ENCODE measurements at regions not wholly inside any gene's neighbourhood (a gene's known extent, or its start where the extent isn't known, plus 50 kb on each side); places are given as distances from the start of the nearest gene placed in this dataset.
"Not testable (repeated sequence)": the region's sequence is repeated elsewhere in the genome, so short reads cannot be mapped to it uniquely, and the experiment has no call there.

- Histone ChIP-seq H3K27me3 (ENCODE audit: insufficient read depth, poor library complexity, severe bottlenecking) (peaks cover 4% of the 10 kb centered on the region), H3K27ac (replicated peaks) (no peak overlapping the region), H3K4me3 (replicated peaks; ENCODE audit: insufficient read depth, low read length) (no peak overlapping the region)
- TF ChIP-seq CTCF (IDR thresholded peaks at IDR 0.05; ENCODE audit: insufficient read depth, low read length) = no peak
- no peak for TF ChIP-seq POLR2AphosphoS5 (IDR thresholded peaks at IDR 0.05; ENCODE audit: low read depth)
- TF ChIP-seq SPI1 (IDR thresholded peaks at IDR 0.05; ENCODE audit: borderline replicate concordance, low read depth) = no peak
- no peak for DNase-seq (ENCODE audit: low read depth in 1 of 2, low spot score in 1 of 2)
Observed at GRCh38 chr5:138635708-138636107, 60.5 kb upstream of the HSPA9 start.

GRCh38 chr5:138635265-138635664 lies 60.1 kb upstream of the HSPA9 start:
- no peak for DNase-seq (ENCODE audit: low read depth in 1 of 2, low spot score in 1 of 2)
- Histone ChIP-seq H3K27me3 (ENCODE audit: insufficient read depth, poor library complexity, severe bottlenecking) (peaks cover under 1% of the 10 kb centered on the region), H3K27ac (replicated peaks) (no peak overlapping the region), H3K4me3 (replicated peaks; ENCODE audit: insufficient read depth, low read length) (no peak overlapping the region)
- TF ChIP-seq CTCF (IDR thresholded peaks at IDR 0.05; ENCODE audit: insufficient read depth, low read length) (no peak), GABPA (IDR thresholded peaks at IDR 0.05; ENCODE audit: low read depth) (no peak)

- not testable (repeated sequence) for H3K27me3 ChIP-seq (ENCODE audit: insufficient read depth, poor library complexity, severe bottlenecking); DNase-seq (ENCODE audit: low read depth in 1 of 2, low spot score in 1 of 2); H3K27ac ChIP-seq (replicated peaks); H3K4me3 ChIP-seq (replicated peaks; ENCODE audit: insufficient read depth, low read length)
Observed at GRCh38 chr5:138634804-138635203, 59.6 kb upstream of the HSPA9 start.

- no peak overlapping the region for H3K4me3 ChIP-seq (replicated peaks; ENCODE audit: insufficient read depth, low read length)
- peak; percentile 13 to 21 for DNase-seq (ENCODE audit: low read depth in 1 of 2, low spot score in 1 of 2)
- no peak overlapping the region for H3K27ac ChIP-seq (replicated peaks)
- TF ChIP-seq CTCF (IDR thresholded peaks at IDR 0.05; ENCODE audit: insufficient read depth, low read length) = no peak
- TF ChIP-seq POLR2AphosphoS5 (IDR thresholded peaks at IDR 0.05; ENCODE audit: low read depth) = no peak
- TF ChIP-seq REST (IDR thresholded peaks at IDR 0.05; ENCODE audit: insufficient replicate concordance, low read depth) = no peak
- no peak for TF ChIP-seq SPI1 (IDR thresholded peaks at IDR 0.05; ENCODE audit: borderline replicate concordance, low read depth)
- no peak for TF ChIP-seq GABPA (IDR thresholded peaks at IDR 0.05; ENCODE audit: low read depth)
- no peaks in the 10 kb centered on the region for H3K27me3 ChIP-seq (ENCODE audit: insufficient read depth, poor library complexity, severe bottlenecking)
Observed at GRCh38 chr5:138632900-138633489, 57.8 kb upstream of the HSPA9 start.

- DNase-seq (ENCODE audit: low read depth in 1 of 2, low spot score in 1 of 2) = no peak
- H3K27ac ChIP-seq (replicated peaks) = no peak overlapping the region
- TF ChIP-seq GABPA (IDR thresholded peaks at IDR 0.05; ENCODE audit: low read depth) = no peak
- no peak for TF ChIP-seq CTCF (IDR thresholded peaks at IDR 0.05; ENCODE audit: insufficient read depth, low read length)
- TF ChIP-seq REST (IDR thresholded peaks at IDR 0.05; ENCODE audit: insufficient replicate concordance, low read depth) = no peak
- H3K4me3 ChIP-seq (replicated peaks; ENCODE audit: insufficient read depth, low read length) = no peak overlapping the region
- no peaks in the 10 kb centered on the region for H3K27me3 ChIP-seq (ENCODE audit: insufficient read depth, poor library complexity, severe bottlenecking)
Observed at GRCh38 chr5:138631096-138631928, 56.1 kb upstream of the HSPA9 start.

Measured in HL-60 (cell line).